GM12891 (cell line): ENCODE measurements at regions not wholly inside any gene's neighbourhood (a gene's known extent, or its start where the extent isn't known, plus 50 kb on each side); places are given as distances from the start of the nearest gene placed in this dataset.

Source experiments
- DNase-seq: peaks from one replicate; pipeline ENCODE4 v3.0.0; 2011; ENCODE audit warnings: low spot score; ENCODE audit not compliant: insufficient read length
- FAIRE-seq: peaks from 2 replicates; lab custom pipeline; 2011; peaks lifted over from hg19 to GRCh38; lab: Jason Lieb, UNC
- PAX5 ChIP-seq: IDR thresholded peaks from 2 replicates; pipeline ENCODE4 v1.6.1; 2011; ENCODE audit warnings: low read length, moderate library complexity, mild to moderate bottlenecking; ENCODE audit not compliant: insufficient read depth, severe bottlenecking
- POLR2A ChIP-seq: IDR thresholded peaks from 2 replicates; pipeline ENCODE4 v1.6.1; 2011; ENCODE audit warnings: low read depth, low read length, control low read depth
- POLR2AphosphoS5 ChIP-seq: IDR thresholded peaks from 2 replicates; pipeline ENCODE4 v1.6.1; 2011; ENCODE audit warnings: low read depth, low read length, control low read depth
- POU2F2 ChIP-seq: IDR thresholded peaks from 2 replicates; pipeline ENCODE4 v1.6.1; 2011; ENCODE audit warnings: low read depth, mild to moderate bottlenecking, control low read depth, low read length, moderate library complexity
- SPI1 ChIP-seq: IDR thresholded peaks from 2 replicates; pipeline ENCODE4 v1.6.1; 2011; ENCODE audit warnings: low read depth, low read length, control low read depth
- TAF1 ChIP-seq: IDR thresholded peaks from 2 replicates; pipeline ENCODE4 v1.6.1; 2011; ENCODE audit warnings: low read depth, low read length, control low read depth

- no peak for TF ChIP-seq SPI1
- TF ChIP-seq PAX5 = peak; percentile 84
- DNase-seq (no peak), FAIRE-seq (peak; percentile 90)
These were observed 169.7 kb upstream of the TNFAIP3 start for GRCh38 chr6:137697267-137697938.

- DNase-seq (no peak), FAIRE-seq (peak; percentile 56)
- no peak for TF ChIP-seq POU2F2
- TF ChIP-seq SPI1 = peak; percentile 65
These were observed 168.4 kb upstream of the TNFAIP3 start for GRCh38 chr6:137698636-137699030.

- no peak for DNase-seq
- peak; percentile 13 for FAIRE-seq
- no peak for TF ChIP-seq POLR2A
- no peak for TF ChIP-seq TAF1
These were observed 167.9 kb upstream of the TNFAIP3 start for GRCh38 chr6:137699031-137699683.

GRCh38 chr6:137700161-137700560, 166.9 kb upstream of the TNFAIP3 start:
- TF ChIP-seq POLR2A (no peak), PAX5 (no peak), TAF1 (no peak), POLR2AphosphoS5 (no peak), SPI1 (no peak), POU2F2 (no peak)
- DNase-seq = no peak
- FAIRE-seq = no peak

- FAIRE-seq = no peak
- DNase-seq = no peak
- TF ChIP-seq POLR2A = no peak
- TF ChIP-seq TAF1 = no peak
- TF ChIP-seq SPI1 = no peak
- TF ChIP-seq POLR2AphosphoS5 = no peak
- no peak for TF ChIP-seq POU2F2
- no peak for TF ChIP-seq PAX5
These were observed 166.1 kb upstream of the TNFAIP3 start for GRCh38 chr6:137700751-137701477.

GRCh38 chr6:137701942-137702341, 165.1 kb upstream of the TNFAIP3 start:
- no peak for TF ChIP-seq SPI1
- TF ChIP-seq PAX5 = no peak
- no peak for TF ChIP-seq POU2F2
- no peak for TF ChIP-seq POLR2A
- no peak for TF ChIP-seq TAF1
- TF ChIP-seq POLR2AphosphoS5 = no peak
- no peak for DNase-seq
- no peak for FAIRE-seq

GRCh38 chr6:137702791-137703424, 164.2 kb upstream of the TNFAIP3 start:
- peak; percentile 9 for FAIRE-seq
- no peak for DNase-seq
- TF ChIP-seq SPI1 (no peak), TAF1 (no peak)

- FAIRE-seq (no peak), DNase-seq (no peak)
- no peak for TF ChIP-seq TAF1
- no peak for TF ChIP-seq POLR2A
- TF ChIP-seq POLR2AphosphoS5 = no peak
- TF ChIP-seq SPI1 = no peak
- TF ChIP-seq POU2F2 = no peak
- no peak for TF ChIP-seq PAX5
These were observed 162.3 kb upstream of the TNFAIP3 start for GRCh38 chr6:137704802-137705159.

GRCh38 chr6:137705160-137706082, 161.6 kb upstream of the TNFAIP3 start:
- FAIRE-seq (peak; percentile 86), DNase-seq (no peak)
- TF ChIP-seq POU2F2 = no peak
- TF ChIP-seq POLR2A = no peak
- TF ChIP-seq PAX5 = no peak
- TF ChIP-seq POLR2AphosphoS5 = no peak
- no peak for TF ChIP-seq TAF1
- TF ChIP-seq SPI1 = no peak
